Stimulated activated naive CD4-positive, alpha-beta T cell (primary cell): ENCODE measurements at regions not wholly inside any gene's neighbourhood (a gene's known extent, or its start where the extent isn't known, plus 50 kb on each side); places are given as distances from the start of the nearest gene placed in this dataset.

Source experiments
- DNase-seq, 6 experiments: peaks; one replicate each; lab custom pipeline; 2025; lab: John Stamatoyannopoulos, UW

GRCh38 chr2:62302631-62303435 is 106.9 kb downstream of the B3GNT2 start:
- no peak for DNase-seq

- no peak for DNase-seq
Measured at GRCh38 chr2:62300925-62301324, 105.0 kb downstream of the B3GNT2 start.

- DNase-seq = no peak
Measured at GRCh38 chr2:62297624-62298010, 101.7 kb downstream of the B3GNT2 start.

GRCh38 chr2:62296832-62297623 is 101.1 kb downstream of the B3GNT2 start:
- no peak for DNase-seq

- no peak for DNase-seq
Measured at GRCh38 chr2:62296034-62296831, 100.3 kb downstream of the B3GNT2 start.

GRCh38 chr2:62293490-62294271 is 97.8 kb downstream of the B3GNT2 start:
- no peak for DNase-seq

GRCh38 chr2:62293151-62293489 is 97.2 kb downstream of the B3GNT2 start:
- no peak for DNase-seq

GRCh38 chr2:62292190-62292589 is 96.3 kb downstream of the B3GNT2 start:
- DNase-seq = no peak

GRCh38 chr2:62291517-62292137 is 95.7 kb downstream of the B3GNT2 start:
- DNase-seq = no peak

- no peak for DNase-seq
Measured at GRCh38 chr2:62291052-62291451, 95.1 kb downstream of the B3GNT2 start.

GRCh38 chr2:62287899-62288880 is 92.3 kb downstream of the B3GNT2 start:
- no peak for DNase-seq

GRCh38 chr2:62287282-62287681 is 91.4 kb downstream of the B3GNT2 start:
- no peak for DNase-seq

- no peak for DNase-seq
Measured at GRCh38 chr2:62286089-62286785, 90.3 kb downstream of the B3GNT2 start.

GRCh38 chr2:62284980-62285379 is 89.1 kb downstream of the B3GNT2 start:
- no peak for DNase-seq

GRCh38 chr2:62284471-62284870 is 88.6 kb downstream of the B3GNT2 start:
- DNase-seq = no peak

- no peak for DNase-seq
Measured at GRCh38 chr2:62283147-62283546, 87.2 kb downstream of the B3GNT2 start.

GRCh38 chr2:62281663-62282062 is 85.7 kb downstream of the B3GNT2 start:
- DNase-seq = no peak

- DNase-seq = no peak
Measured at GRCh38 chr2:62277688-62278087, 81.8 kb downstream of the B3GNT2 start.
